ENCODE measurements at regions not wholly inside any gene's neighbourhood (a gene's known extent, or its start where the extent isn't known, plus 50 kb on each side); places are given as distances from the start of the nearest gene placed in this dataset.

DNA sequence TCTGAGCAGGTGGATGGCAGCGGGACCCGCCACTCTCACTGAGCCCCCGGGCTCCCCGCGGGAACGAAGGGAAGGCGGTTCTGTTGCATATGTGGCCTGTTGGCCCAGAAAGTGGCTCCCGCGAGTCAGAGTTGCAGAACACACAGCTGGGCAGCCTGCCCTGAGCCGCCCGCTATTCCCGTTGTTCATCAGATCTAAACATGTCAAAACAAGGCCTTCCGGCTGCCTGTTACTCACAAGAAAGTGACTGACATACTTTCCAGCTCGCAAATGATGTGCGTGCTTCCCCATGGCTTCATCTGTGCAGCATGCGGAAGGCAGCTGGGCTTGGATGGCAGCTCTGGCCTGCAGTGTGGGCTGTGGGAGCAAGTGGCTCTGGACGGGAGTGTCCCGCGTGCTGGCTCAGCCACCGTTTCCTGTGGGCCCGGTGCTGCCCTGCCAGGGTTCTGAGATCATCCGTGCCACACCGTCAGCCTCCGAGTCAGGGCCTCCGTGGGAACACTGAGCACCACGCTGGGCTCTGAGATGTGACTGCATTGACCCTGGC is 227.3 kb downstream of the ERMARD start:
- TF ChIP-seq, protein P1, sequence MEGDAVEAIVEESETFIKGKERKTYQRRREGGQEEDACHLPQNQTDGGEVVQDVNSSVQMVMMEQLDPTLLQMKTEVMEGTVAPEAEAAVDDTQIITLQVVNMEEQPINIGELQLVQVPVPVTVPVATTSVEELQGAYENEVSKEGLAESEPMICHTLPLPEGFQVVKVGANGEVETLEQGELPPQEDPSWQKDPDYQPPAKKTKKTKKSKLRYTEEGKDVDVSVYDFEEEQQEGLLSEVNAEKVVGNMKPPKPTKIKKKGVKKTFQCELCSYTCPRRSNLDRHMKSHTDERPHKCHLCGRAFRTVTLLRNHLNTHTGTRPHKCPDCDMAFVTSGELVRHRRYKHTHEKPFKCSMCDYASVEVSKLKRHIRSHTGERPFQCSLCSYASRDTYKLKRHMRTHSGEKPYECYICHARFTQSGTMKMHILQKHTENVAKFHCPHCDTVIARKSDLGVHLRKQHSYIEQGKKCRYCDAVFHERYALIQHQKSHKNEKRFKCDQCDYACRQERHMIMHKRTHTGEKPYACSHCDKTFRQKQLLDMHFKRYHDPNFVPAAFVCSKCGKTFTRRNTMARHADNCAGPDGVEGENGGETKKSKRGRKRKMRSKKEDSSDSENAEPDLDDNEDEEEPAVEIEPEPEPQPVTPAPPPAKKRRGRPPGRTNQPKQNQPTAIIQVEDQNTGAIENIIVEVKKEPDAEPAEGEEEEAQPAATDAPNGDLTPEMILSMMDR (IDR thresholded peaks at IDR 0.05), result no peak
- no peak for TF ChIP-seq POLR2A (IDR thresholded peaks at IDR 0.05)
